HG02798 (cell line): ENCODE measurements at regions not wholly inside any gene's neighbourhood (a gene's known extent, or its start where the extent isn't known, plus 50 kb on each side); places are given as distances from the start of the nearest gene placed in this dataset.
"Not testable (repeated sequence)": the region's sequence is repeated elsewhere in the genome, so short reads cannot be mapped to it uniquely, and the experiment has no call there.

Source experiments
- ATAC-seq: cut with Tn5 transposase; IDR thresholded peaks from one replicate; pipeline ENCODE4 v1.9.1; 2021; ENCODE audit warnings: mild to moderate bottlenecking; ENCODE audit not compliant: unreplicated experiment, poor library complexity

GRCh38 chrX:82528525-82528924 lies 979.6 kb upstream of the POU3F4 start:
- ATAC-seq = no peak

- ATAC-seq = no peak
Measured at GRCh38 chrX:82534086-82534597, 973.9 kb upstream of the POU3F4 start.

- ATAC-seq = not testable (repeated sequence)
Measured at GRCh38 chrX:82537205-82537604, 970.9 kb upstream of the POU3F4 start.

- ATAC-seq = no peak
Measured at GRCh38 chrX:82541822-82542221, 966.3 kb upstream of the POU3F4 start.

GRCh38 chrX:82552201-82552600 lies 955.9 kb upstream of the POU3F4 start:
- ATAC-seq = not testable (repeated sequence)

- ATAC-seq = no peak
Measured at GRCh38 chrX:82556588-82556987, 951.5 kb upstream of the POU3F4 start.

- no peak for ATAC-seq
Measured at GRCh38 chrX:82585868-82586267, 922.2 kb upstream of the POU3F4 start.

GRCh38 chrX:82589410-82589809 lies 918.7 kb upstream of the POU3F4 start:
- no peak for ATAC-seq

- ATAC-seq = no peak
Measured at GRCh38 chrX:82591421-82591820, 916.7 kb upstream of the POU3F4 start.

- ATAC-seq = no peak
Measured at GRCh38 chrX:82626978-82627377, 881.1 kb upstream of the POU3F4 start.

- no peak for ATAC-seq
Measured at GRCh38 chrX:82627568-82627967, 880.5 kb upstream of the POU3F4 start.

- no peak for ATAC-seq
Measured at GRCh38 chrX:82648062-82648461, 860.0 kb upstream of the POU3F4 start.

- ATAC-seq = no peak
Measured at GRCh38 chrX:82649645-82650044, 858.4 kb upstream of the POU3F4 start.

- no peak for ATAC-seq
Measured at GRCh38 chrX:82658492-82658891, 849.6 kb upstream of the POU3F4 start.

- ATAC-seq = no peak
Measured at GRCh38 chrX:82666355-82666754, 841.7 kb upstream of the POU3F4 start.

- ATAC-seq = no peak
Measured at GRCh38 chrX:82675104-82675503, 833.0 kb upstream of the POU3F4 start.

GRCh38 chrX:82676386-82676785 lies 831.7 kb upstream of the POU3F4 start:
- ATAC-seq = no peak

GRCh38 chrX:82677286-82677685 lies 830.8 kb upstream of the POU3F4 start:
- ATAC-seq = no peak

- ATAC-seq = no peak
Measured at GRCh38 chrX:82692991-82693390, 815.1 kb upstream of the POU3F4 start.

GRCh38 chrX:82695066-82695465 lies 813.0 kb upstream of the POU3F4 start:
- no peak for ATAC-seq

GRCh38 chrX:82703551-82703950 lies 804.5 kb upstream of the POU3F4 start:
- no peak for ATAC-seq

- ATAC-seq = no peak
Measured at GRCh38 chrX:82711457-82711856, 796.6 kb upstream of the POU3F4 start.

GRCh38 chrX:82721891-82722290 lies 786.2 kb upstream of the POU3F4 start:
- ATAC-seq = no peak
